ENCODE measurements at regions not wholly inside any gene's neighbourhood (a gene's known extent, or its start where the extent isn't known, plus 50 kb on each side); places are given as distances from the start of the nearest gene placed in this dataset.

GRCh38 chr14:98101323-98101722, 1170.7 kb downstream of the BCL11B start:
- no peak for DNase-seq (ENCODE audit: low read depth)
- no peak overlapping the region for H3K4me3 ChIP-seq (ENCODE audit: low read depth, low read length)

GRCh38 chr14:98103705-98104104, 1168.3 kb downstream of the BCL11B start:
- no peak overlapping the region for H3K4me3 ChIP-seq (ENCODE audit: low read depth, low read length)
- DNase-seq (ENCODE audit: low read depth) = no peak

- no peak overlapping the region for H3K4me3 ChIP-seq (ENCODE audit: low read depth, low read length)
- no peak for DNase-seq (ENCODE audit: low read depth)
Measured at GRCh38 chr14:98109326-98109725, 1162.7 kb downstream of the BCL11B start.

GRCh38 chr14:98112194-98112780, 1159.7 kb downstream of the BCL11B start:
- DNase-seq (ENCODE audit: low read depth) = no peak
- H3K4me3 ChIP-seq (ENCODE audit: low read depth, low read length) = no peak overlapping the region

GRCh38 chr14:98114122-98114895, 1157.7 kb downstream of the BCL11B start:
- H3K4me3 ChIP-seq (ENCODE audit: low read depth, low read length) = no peak overlapping the region
- DNase-seq (ENCODE audit: low read depth) = no peak

- DNase-seq (ENCODE audit: low read depth) = no peak
- H3K4me3 ChIP-seq (ENCODE audit: low read depth, low read length) = no peak overlapping the region
Measured at GRCh38 chr14:98114946-98115345, 1157.1 kb downstream of the BCL11B start.

- DNase-seq (ENCODE audit: low read depth) = no peak
- H3K4me3 ChIP-seq (ENCODE audit: low read depth, low read length) = no peak overlapping the region
Measured at GRCh38 chr14:98118749-98119148, 1153.2 kb downstream of the BCL11B start.

- H3K4me3 ChIP-seq (ENCODE audit: low read depth, low read length) = no peak overlapping the region
- DNase-seq (ENCODE audit: low read depth) = no peak
Measured at GRCh38 chr14:98119739-98120138, 1152.3 kb downstream of the BCL11B start.

- no peak for DNase-seq (ENCODE audit: low read depth)
- no peak overlapping the region for H3K4me3 ChIP-seq (ENCODE audit: low read depth, low read length)
Measured at GRCh38 chr14:98120831-98121464, 1151.0 kb downstream of the BCL11B start.

GRCh38 chr14:98122527-98122926, 1149.5 kb downstream of the BCL11B start:
- no peak overlapping the region for H3K4me3 ChIP-seq (ENCODE audit: low read depth, low read length)

GRCh38 chr14:98130691-98131090, 1141.3 kb downstream of the BCL11B start:
- no peak overlapping the region for H3K4me3 ChIP-seq (ENCODE audit: low read depth, low read length)
- no peak for DNase-seq (ENCODE audit: low read depth)

More at GRCh38 chr14:98122527-98122926, 1149.5 kb downstream of the BCL11B start:
- DNase-seq (ENCODE audit: low read depth) = no peak

GRCh38 chr14:98131406-98131805, 1140.6 kb downstream of the BCL11B start:
- H3K4me3 ChIP-seq (ENCODE audit: low read depth, low read length) = no peak overlapping the region
- no peak for DNase-seq (ENCODE audit: low read depth)

- DNase-seq (ENCODE audit: low read depth) = no peak
- no peak overlapping the region for H3K4me3 ChIP-seq (ENCODE audit: low read depth, low read length)
Measured at GRCh38 chr14:98133806-98134205, 1138.2 kb downstream of the BCL11B start.

- DNase-seq (ENCODE audit: low read depth) = no peak
- no peak overlapping the region for H3K4me3 ChIP-seq (ENCODE audit: low read depth, low read length)
Measured at GRCh38 chr14:98136012-98136789, 1135.8 kb downstream of the BCL11B start.

GRCh38 chr14:98137131-98138025, 1134.6 kb downstream of the BCL11B start:
- H3K4me3 ChIP-seq (ENCODE audit: low read depth, low read length) = no peak overlapping the region
- DNase-seq (ENCODE audit: low read depth) = no peak

GRCh38 chr14:98138666-98139065, 1133.3 kb downstream of the BCL11B start:
- no peak for DNase-seq (ENCODE audit: low read depth)
- no peak overlapping the region for H3K4me3 ChIP-seq (ENCODE audit: low read depth, low read length)

GRCh38 chr14:98140862-98141530, 1131.0 kb downstream of the BCL11B start:
- H3K4me3 ChIP-seq (ENCODE audit: low read depth, low read length) = no peak overlapping the region
- no peak for DNase-seq (ENCODE audit: low read depth)

- DNase-seq (ENCODE audit: low read depth) = no peak
- no peak overlapping the region for H3K4me3 ChIP-seq (ENCODE audit: low read depth, low read length)
Measured at GRCh38 chr14:98143566-98143965, 1128.4 kb downstream of the BCL11B start.
